KMS-11 (cell line): ENCODE measurements at regions not wholly inside any gene's neighbourhood (a gene's known extent, or its start where the extent isn't known, plus 50 kb on each side); places are given as distances from the start of the nearest gene placed in this dataset.

Source experiments
- H2AFZ ChIP-seq: fragments of 200-600 bp; sonication (generic); 2 replicates; pipeline ENCODE4 v1.6.1; 2016; ENCODE audit warnings: antibody characterized with exemption, mixed run types, low read depth
- H3K27ac ChIP-seq: fragments of 200-600 bp; sonication (generic); 2 replicates; pipeline ENCODE4 v1.6.1; 2016; ENCODE audit warnings: mild to moderate bottlenecking, mixed run types
- H3K27me3 ChIP-seq: fragments of 200-600 bp; sonication (generic); 2 replicates; pipeline ENCODE4 v1.6.1; 2017; ENCODE audit warnings: mild to moderate bottlenecking, low read depth, mixed run types, moderate library complexity; ENCODE audit not compliant: insufficient read depth
- H3K36me3 ChIP-seq: fragments of 200-600 bp; sonication (generic); 2 replicates; pipeline ENCODE4 v1.6.1; 2017; ENCODE audit warnings: mild to moderate bottlenecking, mixed run types; ENCODE audit not compliant: insufficient read depth
- H3K4me1 ChIP-seq: fragments of 200-600 bp; sonication (generic); 2 replicates; pipeline ENCODE4 v1.6.1; 2016; ENCODE audit warnings: mild to moderate bottlenecking, low read depth, mixed run types; ENCODE audit not compliant: poor library complexity, severe bottlenecking
- H3K4me2 ChIP-seq: fragments of 200-600 bp; sonication (generic); 2 replicates; pipeline ENCODE4 v1.7.0; 2016; ENCODE audit warnings: mild to moderate bottlenecking, mixed run types
- H3K4me3 ChIP-seq: fragments of 200-600 bp; sonication (generic); IDR thresholded peaks from 2 replicates; pipeline ENCODE4 v1.6.1; 2017; ENCODE audit warnings: low read depth, low read length, mixed read lengths; ENCODE audit not compliant: insufficient read depth
- H3K79me2 ChIP-seq: fragments of 200-600 bp; sonication (generic); 2 replicates; pipeline ENCODE4 v1.6.1; 2016; ENCODE audit warnings: low read depth, mixed run types; ENCODE audit not compliant: insufficient read depth
- H3K9ac ChIP-seq: fragments of 200-600 bp; sonication (generic); 2 replicates; pipeline ENCODE4 v1.6.1; 2016; ENCODE audit warnings: mild to moderate bottlenecking, mixed run types
- H4K20me1 ChIP-seq: fragments of 200-600 bp; sonication (generic); 2 replicates; pipeline ENCODE4 v1.6.1; 2016; ENCODE audit warnings: mild to moderate bottlenecking, mixed run types; ENCODE audit not compliant: insufficient read depth
- TF ChIP-seq, protein P1 (sequence below): fragments of 200-600 bp; sonication (generic); conservative IDR thresholded peaks from 2 replicates; pipeline ENCODE4 v1.6.1; 2017; ENCODE audit warnings: low read depth, mild to moderate bottlenecking, antibody characterized with exemption, low read length, moderate library complexity, mixed read lengths

- no peaks in the 10 kb centered on the region for H4K20me1 ChIP-seq
- H3K4me3 ChIP-seq = no peak overlapping the region
- TF ChIP-seq, protein P1, sequence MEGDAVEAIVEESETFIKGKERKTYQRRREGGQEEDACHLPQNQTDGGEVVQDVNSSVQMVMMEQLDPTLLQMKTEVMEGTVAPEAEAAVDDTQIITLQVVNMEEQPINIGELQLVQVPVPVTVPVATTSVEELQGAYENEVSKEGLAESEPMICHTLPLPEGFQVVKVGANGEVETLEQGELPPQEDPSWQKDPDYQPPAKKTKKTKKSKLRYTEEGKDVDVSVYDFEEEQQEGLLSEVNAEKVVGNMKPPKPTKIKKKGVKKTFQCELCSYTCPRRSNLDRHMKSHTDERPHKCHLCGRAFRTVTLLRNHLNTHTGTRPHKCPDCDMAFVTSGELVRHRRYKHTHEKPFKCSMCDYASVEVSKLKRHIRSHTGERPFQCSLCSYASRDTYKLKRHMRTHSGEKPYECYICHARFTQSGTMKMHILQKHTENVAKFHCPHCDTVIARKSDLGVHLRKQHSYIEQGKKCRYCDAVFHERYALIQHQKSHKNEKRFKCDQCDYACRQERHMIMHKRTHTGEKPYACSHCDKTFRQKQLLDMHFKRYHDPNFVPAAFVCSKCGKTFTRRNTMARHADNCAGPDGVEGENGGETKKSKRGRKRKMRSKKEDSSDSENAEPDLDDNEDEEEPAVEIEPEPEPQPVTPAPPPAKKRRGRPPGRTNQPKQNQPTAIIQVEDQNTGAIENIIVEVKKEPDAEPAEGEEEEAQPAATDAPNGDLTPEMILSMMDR = no peak
- H3K27me3 ChIP-seq = no peaks in the 10 kb centered on the region
- no peak overlapping the region for H2AFZ ChIP-seq
- H3K36me3 ChIP-seq = no peaks in the 10 kb centered on the region
- H3K4me1 ChIP-seq = no peaks in the 10 kb centered on the region
- no peak overlapping the region for H3K9ac ChIP-seq
- H3K79me2 ChIP-seq = no peaks in the 10 kb centered on the region
- H3K4me2 ChIP-seq = no peak overlapping the region
- H3K27ac ChIP-seq = no peak overlapping the region
These were observed 329.9 kb upstream of the ROBO1 start for GRCh38 chr3:80097674-80098073.

GRCh38 chr3:80096909-80097308, 329.1 kb upstream of the ROBO1 start:
- H3K27ac ChIP-seq = no peak overlapping the region
- H3K79me2 ChIP-seq = no peaks in the 10 kb centered on the region
- H4K20me1 ChIP-seq = no peaks in the 10 kb centered on the region
- no peak overlapping the region for H3K4me3 ChIP-seq
- no peak overlapping the region for H2AFZ ChIP-seq
- no peak overlapping the region for H3K4me2 ChIP-seq
- H3K9ac ChIP-seq = no peak overlapping the region
- H3K4me1 ChIP-seq = no peaks in the 10 kb centered on the region
- no peaks in the 10 kb centered on the region for H3K27me3 ChIP-seq
- TF ChIP-seq, protein P1 = no peak
- H3K36me3 ChIP-seq = no peaks in the 10 kb centered on the region

DNA sequence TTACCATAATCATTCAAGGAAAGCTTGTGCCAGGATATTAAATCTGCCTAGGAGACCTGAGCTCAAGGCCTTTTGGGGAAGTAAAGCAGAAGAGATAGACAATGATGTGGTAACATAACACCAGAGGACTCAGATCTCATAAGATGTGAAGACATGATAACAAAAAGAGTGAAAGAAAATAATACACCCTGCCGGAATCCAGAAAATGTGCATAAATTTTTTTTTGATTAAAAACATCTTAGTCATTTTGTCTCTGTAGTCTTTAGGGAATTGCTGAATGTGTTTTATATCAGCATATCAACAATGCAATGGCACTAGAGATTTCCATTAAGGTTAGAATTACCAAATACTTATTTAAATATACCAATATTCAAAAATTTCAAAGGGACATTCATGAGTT, 326.8 kb upstream of the ROBO1 start:
- no peak overlapping the region for H3K9ac ChIP-seq
- H3K36me3 ChIP-seq = no peaks in the 10 kb centered on the region
- H3K27me3 ChIP-seq = no peaks in the 10 kb centered on the region
- H3K4me2 ChIP-seq = no peak overlapping the region
- H3K79me2 ChIP-seq = no peaks in the 10 kb centered on the region
- no peaks in the 10 kb centered on the region for H3K4me1 ChIP-seq
- no peak overlapping the region for H3K27ac ChIP-seq
- no peak overlapping the region for H2AFZ ChIP-seq
- H3K4me3 ChIP-seq = no peak overlapping the region
- H4K20me1 ChIP-seq = no peaks in the 10 kb centered on the region
- TF ChIP-seq, protein P1 = no peak

GRCh38 chr3:80087767-80088166, 320.0 kb upstream of the ROBO1 start:
- TF ChIP-seq, protein P1 = no peak
- no peak overlapping the region for H3K9ac ChIP-seq
- H3K27ac ChIP-seq = no peak overlapping the region
- H3K4me1 ChIP-seq = no peaks in the 10 kb centered on the region
- no peaks in the 10 kb centered on the region for H4K20me1 ChIP-seq
- no peaks in the 10 kb centered on the region for H3K79me2 ChIP-seq
- H3K4me3 ChIP-seq = no peak overlapping the region
- H3K36me3 ChIP-seq = no peaks in the 10 kb centered on the region
- H3K4me2 ChIP-seq = no peak overlapping the region
- H3K27me3 ChIP-seq = no peaks in the 10 kb centered on the region
- H2AFZ ChIP-seq = no peak overlapping the region
